MM.1S (cell line): ENCODE measurements at regions not wholly inside any gene's neighbourhood (a gene's known extent, or its start where the extent isn't known, plus 50 kb on each side); places are given as distances from the start of the nearest gene placed in this dataset.

ENCODE experiments used
- EZH2 ChIP-seq: fragments of 300-600 bp; sonication (generic); optimal IDR thresholded peaks from 2 replicates; pipeline ENCODE3; 2017; ENCODE audit warnings: low read depth, mild to moderate bottlenecking, antibody characterized with exemption, low read length, mixed read lengths
- TF ChIP-seq, protein P1 (sequence below): fragments of 300-600 bp; sonication (generic); IDR thresholded peaks from 2 replicates; pipeline ENCODE4 v1.5.1; 2016; ENCODE audit warnings: antibody characterized with exemption, low read length, mixed read lengths

DNA sequence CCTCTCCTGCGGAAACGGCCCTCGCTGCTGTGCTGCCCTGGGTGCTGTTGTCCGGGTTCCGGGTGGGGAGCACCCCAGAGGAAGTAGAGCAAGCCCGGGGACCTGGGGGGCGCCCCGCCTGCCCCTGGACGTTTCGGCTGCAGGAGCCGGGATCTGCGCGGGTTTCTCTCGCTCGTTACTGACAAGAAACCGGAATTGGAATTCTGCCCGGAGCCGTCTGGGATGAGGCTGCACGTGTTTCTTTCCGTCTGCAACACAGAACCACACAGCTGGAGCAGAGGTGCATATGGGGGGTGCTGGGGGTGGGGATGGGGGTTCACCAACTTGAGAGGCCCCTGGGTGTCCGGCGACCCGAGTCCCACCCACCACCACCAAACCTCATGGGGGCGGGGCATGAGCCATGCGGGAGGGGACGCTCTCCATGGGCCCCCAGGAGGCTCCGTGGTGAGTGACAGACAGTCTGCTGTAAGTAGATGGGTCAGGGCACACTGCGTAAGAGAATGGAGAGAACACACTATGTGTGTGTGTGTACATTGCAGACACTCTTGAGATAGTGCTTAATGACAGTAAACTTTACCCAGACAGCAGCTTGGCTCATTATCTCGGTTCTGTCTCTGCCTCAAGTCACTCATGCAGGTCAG lies 261.4 kb upstream of the C1orf174 start:
- TF ChIP-seq, protein P1, sequence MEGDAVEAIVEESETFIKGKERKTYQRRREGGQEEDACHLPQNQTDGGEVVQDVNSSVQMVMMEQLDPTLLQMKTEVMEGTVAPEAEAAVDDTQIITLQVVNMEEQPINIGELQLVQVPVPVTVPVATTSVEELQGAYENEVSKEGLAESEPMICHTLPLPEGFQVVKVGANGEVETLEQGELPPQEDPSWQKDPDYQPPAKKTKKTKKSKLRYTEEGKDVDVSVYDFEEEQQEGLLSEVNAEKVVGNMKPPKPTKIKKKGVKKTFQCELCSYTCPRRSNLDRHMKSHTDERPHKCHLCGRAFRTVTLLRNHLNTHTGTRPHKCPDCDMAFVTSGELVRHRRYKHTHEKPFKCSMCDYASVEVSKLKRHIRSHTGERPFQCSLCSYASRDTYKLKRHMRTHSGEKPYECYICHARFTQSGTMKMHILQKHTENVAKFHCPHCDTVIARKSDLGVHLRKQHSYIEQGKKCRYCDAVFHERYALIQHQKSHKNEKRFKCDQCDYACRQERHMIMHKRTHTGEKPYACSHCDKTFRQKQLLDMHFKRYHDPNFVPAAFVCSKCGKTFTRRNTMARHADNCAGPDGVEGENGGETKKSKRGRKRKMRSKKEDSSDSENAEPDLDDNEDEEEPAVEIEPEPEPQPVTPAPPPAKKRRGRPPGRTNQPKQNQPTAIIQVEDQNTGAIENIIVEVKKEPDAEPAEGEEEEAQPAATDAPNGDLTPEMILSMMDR: no peak
- no peak for TF ChIP-seq EZH2
